ENCODE measurements at regions not wholly inside any gene's neighbourhood (a gene's known extent, or its start where the extent isn't known, plus 50 kb on each side); places are given as distances from the start of the nearest gene placed in this dataset.
A peak's percentile ranks its signal among the peaks of the same experiment; 100 is the strongest.

DNA sequence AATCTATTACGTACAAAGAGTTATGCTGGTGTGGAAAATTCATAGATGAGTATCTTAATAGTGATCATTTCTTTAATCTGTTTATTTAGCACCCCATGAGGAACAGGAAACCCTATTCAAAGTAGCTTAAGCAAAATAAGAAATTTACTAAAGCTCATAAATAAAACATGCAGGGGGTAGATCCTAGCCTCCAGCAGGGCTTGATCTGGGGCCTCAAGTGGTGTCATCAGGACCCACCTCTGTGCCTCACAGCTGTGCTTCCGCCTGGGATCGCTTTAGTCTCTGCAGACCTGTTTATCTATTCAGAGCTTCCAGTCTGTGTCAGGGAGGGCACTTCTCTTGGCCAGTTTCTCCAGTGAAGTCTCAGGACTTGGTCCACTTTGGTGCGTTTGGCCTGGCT lies 171.0 kb upstream of the SLC24A5 start:
- DNase-seq (ENCODE audit: low read depth): no peak

DNA sequence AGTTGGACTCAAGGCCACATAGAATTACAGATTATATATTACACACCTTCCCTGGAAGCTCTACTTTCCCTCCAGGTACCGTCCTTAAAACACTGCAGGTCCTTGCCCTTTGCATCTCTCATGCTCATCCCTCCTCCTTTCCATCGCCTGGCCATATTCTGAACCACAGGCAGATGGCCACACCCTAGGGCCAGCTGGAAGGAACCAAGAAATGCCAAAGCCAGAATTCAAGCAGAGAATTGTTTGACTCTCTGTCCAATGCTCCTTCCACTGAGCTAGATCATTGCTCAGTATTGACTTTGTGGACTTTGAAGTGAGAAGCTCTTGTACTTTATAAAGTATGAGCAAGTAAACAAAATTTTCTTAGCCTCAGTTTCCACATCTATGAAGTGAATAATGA lies 170.3 kb upstream of the SLC24A5 start:
- no peak for DNase-seq (ENCODE audit: low read depth)

DNA sequence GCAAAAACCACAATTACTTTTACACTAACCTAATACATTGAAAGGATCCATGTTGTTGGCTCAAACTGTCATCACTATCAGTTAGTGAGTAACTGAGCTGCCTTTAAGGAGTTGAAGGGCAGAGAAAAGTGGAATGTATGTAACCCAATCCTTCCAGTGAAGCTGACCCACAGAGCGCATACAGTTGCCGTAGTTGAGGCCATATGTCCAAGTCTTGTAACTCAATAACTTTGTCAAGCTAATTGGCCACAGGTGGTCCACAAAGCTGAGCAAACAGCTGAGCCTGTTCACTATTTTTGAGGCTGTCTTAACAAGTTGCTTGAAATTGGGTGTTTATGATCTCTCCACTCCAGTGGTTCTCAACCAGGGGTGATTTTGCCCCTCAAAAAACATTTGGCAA lies 169.0 kb upstream of the SLC24A5 start:
- DNase-seq (ENCODE audit: low read depth): no peak

DNA sequence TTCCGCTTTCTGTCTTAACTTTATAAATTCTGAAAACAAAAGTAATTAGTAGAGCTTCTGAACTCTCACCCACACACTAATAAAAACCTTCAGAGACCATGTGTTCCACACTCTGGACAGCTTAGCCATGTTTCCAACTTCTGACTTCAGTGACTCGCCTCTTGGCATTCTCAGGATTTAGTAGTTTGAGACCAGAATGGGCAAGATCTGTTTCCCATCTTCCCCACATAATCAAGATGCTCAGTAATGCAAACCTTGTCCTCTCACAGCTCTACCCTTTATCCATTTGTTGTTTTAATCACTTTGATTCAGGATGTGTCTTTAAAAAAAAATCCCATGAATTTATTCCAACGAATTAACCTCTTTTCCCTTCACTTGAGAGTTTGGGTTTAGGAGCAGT lies 166.6 kb upstream of the SLC24A5 start:
- peak; percentile 16 for DNase-seq (ENCODE audit: low read depth)

DNA sequence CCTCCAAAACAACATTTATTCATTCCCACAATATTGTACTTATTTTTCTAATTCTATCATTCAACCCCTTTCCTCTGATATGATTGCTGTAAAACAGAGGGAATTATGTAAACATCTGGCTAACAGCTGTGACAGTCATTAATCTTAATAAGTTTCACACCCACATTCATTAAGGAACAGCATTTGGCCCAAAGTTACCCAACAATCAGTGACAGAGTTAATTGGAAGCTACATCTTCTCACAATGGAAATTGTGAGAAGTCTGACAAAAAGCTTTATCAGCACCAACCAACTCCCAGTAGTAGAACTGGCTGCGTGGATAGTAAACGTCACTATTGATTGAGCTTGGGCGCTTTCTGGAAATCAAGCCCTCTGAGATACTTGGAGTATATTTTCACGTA lies 165.8 kb upstream of the SLC24A5 start:
- DNase-seq (ENCODE audit: low read depth): no peak

DNA sequence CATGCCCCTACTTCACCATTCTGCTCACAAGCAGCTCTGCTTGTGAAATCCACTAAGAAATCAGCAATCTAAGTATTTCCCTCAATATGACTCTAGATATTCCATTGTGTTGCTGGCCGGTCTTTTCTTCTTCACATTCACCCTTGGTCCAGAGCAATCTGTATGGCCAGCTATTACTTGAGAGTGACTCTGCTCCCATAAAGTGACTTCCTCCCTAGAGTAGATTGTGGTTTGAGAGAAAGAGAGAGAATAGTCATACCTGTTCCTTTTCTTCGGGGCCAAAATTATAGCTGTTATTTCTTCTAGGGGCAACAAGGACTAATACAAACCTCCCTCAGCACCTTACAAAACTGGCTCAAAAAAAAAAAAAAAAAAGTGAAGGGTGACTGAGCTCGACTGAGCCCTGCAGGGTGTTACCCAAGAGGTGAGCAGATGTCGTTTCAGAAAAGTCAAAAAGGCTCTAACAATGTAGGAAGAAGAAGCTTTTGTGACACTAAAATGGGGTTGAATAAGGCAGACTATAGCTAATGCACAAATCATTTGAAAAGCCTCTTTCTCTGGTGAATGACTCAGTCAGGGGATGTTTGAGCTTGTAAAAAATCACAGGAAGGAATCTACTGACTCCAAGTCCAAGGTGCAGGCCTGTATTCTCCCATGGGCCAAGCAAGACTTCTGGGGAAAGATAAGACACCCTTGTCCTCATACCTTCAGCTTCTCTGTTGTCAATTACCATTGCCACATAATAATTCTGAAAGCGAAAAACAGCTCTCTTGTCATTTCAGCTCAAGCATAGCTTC lies 161.0 kb upstream of the SLC24A5 start:
- no peak for DNase-seq (ENCODE audit: low read depth)

DNA sequence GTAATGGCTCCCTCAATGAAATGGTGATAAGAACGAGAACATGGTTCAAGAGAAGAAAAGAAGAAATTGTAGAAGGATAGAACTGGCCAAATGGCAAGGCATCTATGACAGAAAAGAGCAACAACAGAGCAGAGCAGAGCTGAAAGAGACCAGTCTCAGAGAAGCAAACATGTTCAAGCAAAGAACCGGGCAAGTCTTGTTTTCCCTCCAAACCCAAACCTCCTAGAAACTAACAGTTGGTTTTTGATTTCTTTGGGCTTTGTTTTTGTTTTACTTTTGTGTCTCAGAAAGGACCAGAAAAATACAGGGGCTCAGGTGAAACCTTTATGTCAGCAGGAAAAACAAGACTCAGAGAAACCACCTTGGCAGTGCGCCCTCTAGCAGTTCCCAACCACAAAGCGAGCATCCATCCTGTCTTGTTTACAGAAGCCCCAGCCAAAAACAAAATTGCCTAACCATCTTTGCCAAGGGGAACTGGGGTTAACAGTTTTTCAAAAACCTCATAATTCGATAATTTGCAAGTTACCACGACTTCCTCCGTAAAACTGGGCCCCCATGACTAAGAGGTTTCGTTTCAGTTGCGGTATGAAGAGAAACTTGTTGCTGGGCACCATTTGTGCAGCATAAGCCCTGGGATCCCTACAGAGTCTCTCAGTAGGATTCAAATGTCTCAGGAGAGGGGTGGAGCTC lies 159.2 kb upstream of the SLC24A5 start:
- no peak for DNase-seq (ENCODE audit: low read depth)

DNA sequence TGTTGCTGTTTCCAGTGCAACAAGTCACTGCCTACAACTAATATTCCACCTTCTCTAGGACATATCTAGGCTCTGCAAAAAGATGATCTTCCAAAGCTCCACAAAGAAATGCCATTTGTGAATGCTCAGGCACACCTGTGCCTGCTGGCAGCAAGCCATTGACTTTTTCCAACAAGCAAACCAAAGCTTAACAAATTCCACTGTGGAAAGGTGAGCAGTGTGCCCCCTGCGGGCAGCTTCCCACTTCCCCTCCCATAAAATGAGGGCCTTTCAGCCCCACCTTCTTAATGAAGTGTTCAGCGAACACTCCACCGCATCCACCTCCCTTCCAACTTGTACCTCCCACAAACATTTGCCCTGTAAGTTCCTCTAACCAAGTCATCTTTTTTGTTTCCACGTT lies 157.5 kb upstream of the SLC24A5 start:
- no peak for DNase-seq (ENCODE audit: low read depth)

DNA sequence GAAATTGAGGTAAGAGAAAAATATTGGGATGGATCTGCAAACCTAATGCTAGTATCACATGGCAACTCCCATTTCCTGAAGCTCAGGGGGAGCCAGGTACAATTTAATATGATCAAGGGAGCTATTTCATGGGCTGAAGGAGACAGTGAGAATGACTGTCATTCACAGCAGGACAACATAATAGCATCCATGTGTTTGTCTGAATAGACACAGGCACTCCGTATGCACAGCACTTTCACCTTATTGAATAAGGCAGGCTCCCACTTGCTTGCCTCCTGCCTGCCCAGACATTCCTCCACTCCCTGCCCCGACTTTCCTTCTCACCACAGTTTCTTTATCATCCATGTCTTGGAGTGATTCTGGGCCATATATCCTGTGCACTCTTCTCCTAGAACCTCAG lies 156.6 kb upstream of the SLC24A5 start:
- no peak for DNase-seq (ENCODE audit: low read depth)

DNA sequence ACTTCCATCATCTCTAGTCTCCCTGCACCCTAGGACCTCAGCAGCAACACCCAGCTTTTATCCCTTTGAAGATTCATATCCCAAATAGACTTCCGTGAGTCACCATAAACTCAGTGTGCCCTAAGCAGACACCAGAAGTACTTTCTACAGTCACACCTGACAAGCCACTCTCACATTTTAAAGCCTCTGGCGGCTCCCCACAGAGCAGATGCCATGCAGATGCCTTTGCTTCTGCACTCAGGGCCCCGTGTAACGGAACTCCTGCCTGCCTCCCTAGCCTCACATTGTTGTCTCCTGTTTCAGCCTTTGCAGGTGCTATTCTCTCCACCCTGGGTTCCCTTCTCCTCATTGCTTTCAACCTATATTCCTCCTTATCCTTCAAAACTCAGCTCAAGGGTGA lies 155.5 kb upstream of the SLC24A5 start:
- DNase-seq (ENCODE audit: low read depth): no peak

DNA sequence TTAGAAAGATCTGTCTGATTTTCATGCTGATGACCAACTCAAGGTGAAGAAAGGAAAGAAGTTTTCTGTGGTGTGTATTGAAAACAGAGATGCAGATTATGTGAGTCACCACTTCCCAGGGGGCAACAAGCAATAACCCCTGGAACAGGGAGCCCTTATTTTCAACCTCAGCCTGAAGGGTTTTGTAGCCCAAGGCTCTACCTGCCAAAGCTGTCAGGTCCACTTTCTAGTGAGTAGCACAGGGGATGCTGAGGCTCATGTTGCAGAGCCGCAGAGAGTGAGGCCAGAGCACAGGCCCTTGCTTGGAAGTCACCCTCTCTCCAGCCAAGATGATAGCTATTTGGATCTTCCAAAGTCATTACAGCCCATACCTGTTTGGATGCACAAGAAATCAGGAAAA lies 152.2 kb upstream of the SLC24A5 start:
- peak; percentile 33 for DNase-seq (ENCODE audit: low read depth)

DNA sequence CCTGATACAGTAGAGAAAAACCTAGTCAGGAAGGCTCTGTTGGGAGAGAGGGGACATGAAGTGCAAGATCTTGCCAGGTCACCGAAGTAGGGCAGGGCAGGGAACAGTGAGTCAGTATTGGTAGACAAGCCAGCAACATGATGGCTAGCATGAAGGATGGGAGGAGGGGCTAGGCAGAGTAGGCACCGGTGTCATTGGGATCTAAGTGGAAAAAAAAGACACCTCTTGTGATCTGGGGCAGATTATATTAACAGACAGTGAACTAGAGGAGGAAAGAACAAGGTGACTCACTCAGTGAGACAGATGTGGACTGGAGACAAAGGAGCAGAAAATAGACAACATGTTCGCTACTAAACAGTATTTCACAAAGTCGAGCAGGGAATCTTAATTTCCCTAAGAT lies 149.2 kb upstream of the SLC24A5 start:
- no peak for DNase-seq (ENCODE audit: low read depth)

DNA sequence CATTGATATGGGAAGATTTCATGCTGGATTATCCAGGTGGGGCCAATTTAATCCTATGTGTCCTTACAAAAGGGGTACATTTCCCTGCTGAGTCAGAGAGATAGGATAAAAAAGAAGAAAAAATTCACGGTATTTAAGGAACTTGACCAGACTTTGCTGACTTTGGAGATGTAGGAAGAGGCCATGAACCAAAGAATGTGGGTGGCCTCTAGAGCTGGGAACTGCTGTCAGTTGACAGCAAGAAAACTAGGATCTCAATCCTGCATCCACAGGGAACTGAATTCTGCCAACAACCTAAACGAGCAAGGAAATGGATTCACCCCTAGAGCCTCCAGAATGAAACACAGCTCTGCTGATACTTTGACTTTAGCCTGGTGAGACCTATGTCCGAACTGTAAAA lies 148.1 kb upstream of the SLC24A5 start:
- no peak for DNase-seq (ENCODE audit: low read depth)

DNA sequence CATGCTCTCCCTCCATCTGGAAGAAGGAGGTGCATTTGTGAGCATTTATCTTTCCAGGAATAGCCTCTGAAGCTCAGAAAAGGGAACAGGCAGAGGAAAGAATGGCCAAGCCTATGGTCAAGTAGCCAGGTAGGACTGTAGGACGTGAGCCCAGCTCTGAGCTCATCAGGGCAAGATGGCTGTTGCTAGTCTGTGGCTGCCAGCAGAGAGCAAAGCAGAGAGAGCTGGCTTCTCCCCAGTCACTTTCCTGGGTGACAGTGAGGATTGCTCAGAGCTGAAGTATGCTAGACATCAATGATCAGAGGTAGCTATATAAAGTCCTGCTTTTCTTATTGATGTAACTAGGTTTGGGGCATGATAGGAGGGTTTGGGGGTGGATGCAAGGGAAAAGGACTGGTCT lies 146.1 kb upstream of the SLC24A5 start:
- no peak for DNase-seq (ENCODE audit: low read depth)

DNA sequence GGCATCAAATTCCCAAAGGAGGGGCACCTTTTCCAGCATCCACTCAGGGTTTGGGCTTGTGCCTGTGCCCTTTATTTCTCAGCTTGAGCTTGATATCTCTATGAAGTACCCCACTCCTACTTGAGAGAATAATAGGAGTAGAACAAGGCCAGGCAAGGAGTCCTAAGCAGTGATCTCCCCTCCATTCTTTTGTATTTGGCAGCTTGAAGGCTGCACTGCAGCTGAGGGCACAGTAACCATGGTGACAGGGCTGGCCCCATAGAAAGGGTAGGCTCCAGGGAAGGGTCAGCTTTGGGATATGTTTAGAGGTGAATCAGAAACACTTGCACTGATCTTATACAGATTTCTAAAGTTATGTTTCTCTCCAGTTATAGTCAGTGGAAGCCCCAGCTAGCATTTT lies 145.4 kb upstream of the SLC24A5 start:
- no peak for DNase-seq (ENCODE audit: low read depth)

DNA sequence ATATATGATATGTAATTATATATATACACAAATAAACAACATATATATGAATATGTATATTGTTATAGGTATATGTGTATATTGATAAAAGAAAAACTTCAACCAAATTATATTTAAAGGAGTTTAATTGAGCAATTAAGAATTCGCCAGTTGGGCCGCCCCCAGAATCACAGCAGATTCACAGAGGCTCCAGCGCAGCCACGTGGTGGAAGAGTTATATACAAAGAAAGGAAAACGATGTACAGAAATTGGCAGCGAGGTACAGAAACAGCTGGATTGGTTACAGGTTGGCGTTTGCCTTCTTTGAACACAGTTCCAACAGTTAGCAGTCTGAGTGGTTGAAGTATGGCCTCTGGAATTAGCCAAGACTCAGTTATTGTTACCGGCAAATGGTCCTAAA lies 137.3 kb upstream of the SLC24A5 start:
- DNase-seq (ENCODE audit: low read depth): no peak

DNA sequence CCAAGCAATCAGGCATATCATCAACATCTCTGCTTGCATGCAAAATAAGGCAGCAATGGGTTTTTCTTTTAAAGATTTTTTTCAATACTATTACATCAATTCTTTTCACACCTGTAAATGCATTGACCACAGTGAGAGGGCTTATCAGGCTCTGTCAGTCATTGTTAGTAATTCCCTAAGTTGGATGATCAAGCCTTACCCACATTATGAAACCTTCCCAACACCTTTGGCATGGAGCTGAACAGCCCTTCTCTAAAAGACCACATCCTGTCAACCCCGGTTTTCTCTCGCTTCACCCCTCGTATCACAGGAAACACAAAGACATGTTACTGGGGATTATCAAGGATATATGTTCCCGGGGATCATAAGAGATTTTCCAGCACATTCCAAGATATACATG lies 135.2 kb upstream of the SLC24A5 start:
- DNase-seq (ENCODE audit: low read depth): no peak

DNA sequence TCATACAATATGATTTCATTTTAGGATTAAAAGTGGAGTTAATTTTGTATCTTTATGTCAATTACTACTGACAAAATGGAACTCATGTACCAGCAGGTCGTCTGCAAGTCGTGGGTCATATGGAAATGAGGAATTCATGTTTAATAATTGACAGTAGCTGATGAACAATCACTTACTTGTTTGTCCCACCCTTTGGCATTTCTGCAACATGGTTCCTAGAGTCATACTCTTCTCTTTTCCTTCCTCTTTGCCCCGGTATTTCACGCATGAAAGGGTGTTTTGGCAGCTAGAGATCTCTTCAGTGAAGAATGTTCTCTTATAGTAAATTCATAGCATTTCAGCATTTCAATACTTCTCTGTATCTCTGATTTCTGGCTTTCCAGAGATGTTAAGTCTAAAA lies 133.3 kb upstream of the SLC24A5 start:
- DNase-seq (ENCODE audit: low read depth): peak; percentile 50

DNA sequence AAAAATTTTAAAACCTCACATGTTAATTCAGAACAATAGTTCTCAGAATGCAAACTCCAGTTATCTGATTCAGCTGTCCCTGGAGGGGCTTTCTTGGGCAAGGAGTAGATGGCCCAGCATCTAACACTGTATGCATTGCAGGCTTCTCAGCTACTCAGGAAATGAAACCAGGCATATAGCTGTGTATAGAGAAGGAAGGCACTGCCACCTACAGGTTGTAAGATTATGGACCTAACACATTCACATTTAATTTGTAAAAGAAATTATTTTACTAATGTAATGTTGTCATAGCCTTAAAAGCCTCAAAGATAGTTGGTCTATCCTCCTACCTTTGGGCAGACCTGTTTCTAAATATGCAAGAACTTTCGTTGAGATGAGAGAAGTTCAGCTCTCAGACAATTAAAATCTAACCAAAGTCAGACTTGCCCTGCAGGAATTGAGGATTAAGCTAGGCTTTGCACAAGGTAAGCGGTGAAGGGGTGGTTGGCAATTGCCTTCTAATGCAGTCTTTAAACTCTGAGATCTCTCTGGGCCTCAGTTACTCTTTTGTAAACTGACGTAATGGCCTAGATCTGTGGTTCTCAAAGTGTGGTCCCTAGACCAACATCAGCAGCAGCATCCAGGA lies 132.8 kb upstream of the SLC24A5 start:
- peak; percentile 73 for DNase-seq (ENCODE audit: low read depth)

DNA sequence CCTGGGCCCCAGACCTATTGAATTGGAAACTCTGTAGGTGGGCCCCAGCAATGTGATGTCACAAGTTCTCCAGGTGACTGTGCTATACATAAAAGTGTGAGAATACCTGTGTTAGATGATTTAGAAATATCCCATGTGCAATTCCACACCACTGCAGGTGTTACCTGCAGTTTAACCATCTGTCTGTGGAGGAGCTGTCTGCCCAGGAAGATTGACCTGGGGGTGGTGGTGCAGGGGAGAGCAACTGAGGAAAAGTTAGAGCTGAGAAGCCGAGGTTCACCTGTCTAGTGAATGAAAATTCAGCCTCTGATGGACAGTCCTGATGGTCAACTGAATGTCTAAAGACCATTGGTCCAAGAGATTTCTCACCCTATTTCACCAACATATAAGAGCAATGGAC lies 132.2 kb upstream of the SLC24A5 start:
- DNase-seq (ENCODE audit: low read depth): no peak

DNA sequence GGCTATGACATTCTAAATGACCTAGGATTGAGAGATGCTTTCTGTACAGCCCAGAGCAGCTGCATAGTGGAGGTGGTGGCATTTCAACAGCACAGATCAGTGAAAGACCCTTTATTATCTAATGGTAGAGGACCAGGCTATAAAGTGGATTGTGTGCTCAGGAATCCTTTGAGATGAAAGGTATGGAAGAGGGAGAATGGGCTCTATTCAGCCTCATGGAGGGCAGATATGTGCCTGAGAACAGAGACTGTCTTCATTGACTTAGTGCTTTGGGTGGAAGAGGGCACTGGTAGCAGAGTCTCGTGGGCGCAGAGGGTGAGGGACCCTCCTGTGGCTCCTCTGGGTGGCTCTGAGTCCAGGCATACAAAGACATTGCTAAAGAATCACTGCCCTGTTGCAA lies 130.0 kb upstream of the SLC24A5 start:
- no peak for DNase-seq (ENCODE audit: low read depth)

DNA sequence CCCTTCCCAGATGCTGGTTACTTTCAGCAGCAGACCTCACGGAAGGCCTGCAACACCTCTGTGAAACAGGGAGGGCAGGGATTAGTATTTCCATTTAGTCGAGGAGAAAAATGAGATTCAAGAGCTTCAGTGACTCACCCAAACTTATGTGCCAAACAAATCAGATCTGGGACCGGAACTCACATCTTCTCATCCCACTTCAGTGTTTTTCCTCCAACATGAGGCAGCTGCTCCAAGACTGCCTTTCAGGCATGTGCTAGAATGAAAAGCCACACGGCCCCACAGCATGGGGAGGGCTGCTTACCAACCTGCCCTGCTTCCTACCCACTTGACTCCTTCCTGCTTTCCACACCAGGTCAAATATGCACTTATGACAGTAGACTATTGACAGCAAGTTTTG lies 129.4 kb upstream of the SLC24A5 start:
- peak; percentile 57 for DNase-seq (ENCODE audit: low read depth)

DNA sequence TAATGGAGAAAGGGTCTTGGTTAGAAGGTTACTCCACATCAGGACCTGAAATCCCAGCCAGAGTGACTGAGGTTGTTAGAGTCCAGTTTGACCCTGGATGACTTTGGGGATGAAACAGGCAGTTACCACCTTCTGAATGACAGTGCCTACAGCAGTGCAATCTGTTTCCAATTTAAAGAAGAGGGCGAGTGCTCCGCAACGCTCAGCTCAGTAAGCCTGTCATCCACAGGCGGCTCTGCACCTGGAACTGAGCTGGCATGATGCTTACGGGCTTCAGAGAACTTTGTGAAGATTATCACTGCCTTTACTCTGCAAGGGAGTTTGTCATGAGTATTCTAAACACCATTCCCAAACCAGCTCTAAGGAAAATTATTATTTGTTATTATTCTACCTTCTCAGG lies 127.7 kb upstream of the SLC24A5 start:
- DNase-seq (ENCODE audit: low read depth): no peak
